ENCODE measurements at regions not wholly inside any gene's neighbourhood (a gene's known extent, or its start where the extent isn't known, plus 50 kb on each side); places are given as distances from the start of the nearest gene placed in this dataset.
A peak's percentile ranks its signal among the peaks of the same experiment; 100 is the strongest.

GRCh38 chr11:134527382-134528243 is 115.6 kb upstream of the B3GAT1 start:
- H3K27me3 ChIP-seq, result no peaks in the 10 kb centered on the region
- TF ChIP-seq Cebpa-rat (IDR thresholded peaks at IDR 0.05), result no peak
- no peaks in the 10 kb centered on the region for H3K9me3 ChIP-seq
- no peak overlapping the region for H3K4me3 ChIP-seq
- no peak overlapping the region for H3K9ac ChIP-seq
- H4K20me1 ChIP-seq, result no peaks in the 10 kb centered on the region
- peaks cover 31% of the 10 kb centered on the region for H3K4me1 ChIP-seq
- no peaks in the 10 kb centered on the region for H3K36me3 ChIP-seq
- H3K4me2 ChIP-seq, result peak overlapping the region; percentile 38
- no peak overlapping the region for H3K27ac ChIP-seq

GRCh38 chr11:134524896-134525845 is 113.1 kb upstream of the B3GAT1 start:
- peaks cover 46% of the 10 kb centered on the region for H3K4me1 ChIP-seq
- H3K9me3 ChIP-seq, result no peaks in the 10 kb centered on the region
- H3K27me3 ChIP-seq, result no peaks in the 10 kb centered on the region
- TF ChIP-seq Cebpa-rat (IDR thresholded peaks at IDR 0.05), result no peak
- H3K4me3 ChIP-seq, result no peak overlapping the region
- no peaks in the 10 kb centered on the region for H3K36me3 ChIP-seq
- H3K9ac ChIP-seq, result no peak overlapping the region
- H3K4me2 ChIP-seq, result no peak overlapping the region
- no peak overlapping the region for H3K27ac ChIP-seq
- no peaks in the 10 kb centered on the region for H4K20me1 ChIP-seq

GRCh38 chr11:134524201-134524600 is 112.2 kb upstream of the B3GAT1 start:
- Histone ChIP-seq H3K4me3 (no peak overlapping the region), H3K27ac (no peak overlapping the region), H3K4me1 (peaks cover 56% of the 10 kb centered on the region), H3K4me2 (no peak overlapping the region), H4K20me1 (no peaks in the 10 kb centered on the region), H3K27me3 (no peaks in the 10 kb centered on the region), H3K9ac (no peak overlapping the region), H3K36me3 (no peaks in the 10 kb centered on the region), H3K9me3 (no peaks in the 10 kb centered on the region)
- TF ChIP-seq Cebpa-rat (IDR thresholded peaks at IDR 0.05), result no peak

- Histone ChIP-seq H3K27ac (no peak overlapping the region), H4K20me1 (no peaks in the 10 kb centered on the region), H3K4me3 (no peak overlapping the region), H3K9me3 (no peaks in the 10 kb centered on the region), H3K9ac (no peak overlapping the region), H3K4me2 (peak overlapping the region; percentile 72), H3K4me1 (peaks cover 57% of the 10 kb centered on the region), H3K27me3 (no peaks in the 10 kb centered on the region), H3K36me3 (no peaks in the 10 kb centered on the region)
- no peak for TF ChIP-seq Cebpa-rat (IDR thresholded peaks at IDR 0.05)
Observed at GRCh38 chr11:134522782-134523570, 110.9 kb upstream of the B3GAT1 start.

GRCh38 chr11:134521452-134522289 is 109.6 kb upstream of the B3GAT1 start:
- no peak overlapping the region for H3K9ac ChIP-seq
- no peak overlapping the region for H3K4me3 ChIP-seq
- TF ChIP-seq Cebpa-rat (IDR thresholded peaks at IDR 0.05), result no peak
- H3K36me3 ChIP-seq, result no peaks in the 10 kb centered on the region
- H3K9me3 ChIP-seq, result no peaks in the 10 kb centered on the region
- peak overlapping the region; percentile 72 for H3K4me2 ChIP-seq
- no peak overlapping the region for H3K27ac ChIP-seq
- 0 out of 2 replicates have a peak, but pooled peaks cover under 1% of the 10 kb centered on the region for H4K20me1 ChIP-seq
- peaks cover 60% of the 10 kb centered on the region for H3K4me1 ChIP-seq
- no peaks in the 10 kb centered on the region for H3K27me3 ChIP-seq

- peak overlapping the region; percentile 72 for H3K4me2 ChIP-seq
- H3K4me1 ChIP-seq, result peaks cover 67% of the 10 kb centered on the region
- H3K27me3 ChIP-seq, result no peaks in the 10 kb centered on the region
- TF ChIP-seq Cebpa-rat (IDR thresholded peaks at IDR 0.05), result no peak
- H3K27ac ChIP-seq, result no peak overlapping the region
- no peaks in the 10 kb centered on the region for H3K9me3 ChIP-seq
- no peak overlapping the region for H3K9ac ChIP-seq
- H4K20me1 ChIP-seq, result 0 out of 2 replicates have a peak, but pooled peaks cover 4% of the 10 kb centered on the region
- no peak overlapping the region for H3K4me3 ChIP-seq
- no peaks in the 10 kb centered on the region for H3K36me3 ChIP-seq
Observed at GRCh38 chr11:134521001-134521400, 109.0 kb upstream of the B3GAT1 start.

- Histone ChIP-seq H3K4me3 (no peak overlapping the region), H3K4me1 (peaks cover 69% of the 10 kb centered on the region), H3K36me3 (no peaks in the 10 kb centered on the region), H3K9ac (peak overlapping the region; percentile 1; the same call in 1 of the 2 replicates), H3K9me3 (no peaks in the 10 kb centered on the region), H4K20me1 (0 out of 2 replicates have a peak, but pooled peaks cover 4% of the 10 kb centered on the region), H3K27ac (peak overlapping the region; percentile 57; the same call in 1 of the 2 replicates), H3K4me2 (peak overlapping the region; percentile 72), H3K27me3 (no peaks in the 10 kb centered on the region)
- TF ChIP-seq Cebpa-rat (IDR thresholded peaks at IDR 0.05), result no peak
Observed at GRCh38 chr11:134519788-134520187, 107.7 kb upstream of the B3GAT1 start.

- H3K4me2 ChIP-seq, result peak overlapping the region; percentile 72
- H3K27me3 ChIP-seq, result no peaks in the 10 kb centered on the region
- H3K9ac ChIP-seq, result peak overlapping the region; percentile 1; the same call in 1 of the 2 replicates
- H3K4me1 ChIP-seq, result peaks cover 69% of the 10 kb centered on the region
- no peaks in the 10 kb centered on the region for H3K36me3 ChIP-seq
- no peaks in the 10 kb centered on the region for H3K9me3 ChIP-seq
- peak overlapping the region; percentile 57; the same call in 1 of the 2 replicates for H3K27ac ChIP-seq
- H4K20me1 ChIP-seq, result 0 out of 2 replicates have a peak, but pooled peaks cover 4% of the 10 kb centered on the region
- H3K4me3 ChIP-seq, result no peak overlapping the region
- TF ChIP-seq Cebpa-rat (IDR thresholded peaks at IDR 0.05), result no peak
Observed at GRCh38 chr11:134519390-134519750, 107.3 kb upstream of the B3GAT1 start.
